ENCODE measurements at regions not wholly inside any gene's neighbourhood (a gene's known extent, or its start where the extent isn't known, plus 50 kb on each side); places are given as distances from the start of the nearest gene placed in this dataset.

GRCh38 chr1:50343323-50343722, 79.9 kb downstream of the DMRTA2 start (continued):
- TF ChIP-seq PBX3 (IDR thresholded peaks at IDR 0.05; ENCODE audit: insufficient replicate concordance, low read depth, low read length) (no peak), YY1 (IDR thresholded peaks at IDR 0.05; ENCODE audit: low read depth, low read length) (no peak), PAX5 (IDR thresholded peaks at IDR 0.05; ENCODE audit: borderline replicate concordance, low read depth, low read length) (no peak), FOXK2 (IDR thresholded peaks at IDR 0.05) (no peak), SRF (IDR thresholded peaks at IDR 0.05; ENCODE audit: low read depth in 2 of 2, low read length in 2 of 2) (no peak), MAX (IDR thresholded peaks at IDR 0.05; ENCODE audit: low read depth, low read length) (no peak), NFYA (IDR thresholded peaks at IDR 0.05; ENCODE audit: borderline replicate concordance, low read depth, low read length) (no peak)

- in situ Hi-C loops (cut with MboI), result loop anchor here (10.0 kb wide), 1 partner anchor 1788 kb away; no protein-coding TSS in a partner anchor
- BruUV-seq (replicated peaks), result no TSS peak
Measured at GRCh38 chr1:50342525-50342924, 80.7 kb downstream of the DMRTA2 start.

More at GRCh38 chr1:50342525-50342924, 80.7 kb downstream of the DMRTA2 start:
- Histone ChIP-seq H2AFZ (ENCODE audit: control insufficient read depth, low read depth, low read length) (no peak overlapping the region), H3K4me3 (no peak overlapping the region), H3K79me2 (ENCODE audit: control insufficient read depth, insufficient read depth, low read length) (no peaks in the 10 kb centered on the region), H3K4me1 (ENCODE audit: control insufficient read depth, insufficient read depth, low read length) (no peaks in the 10 kb centered on the region), H3K4me2 (ENCODE audit: control insufficient read depth, insufficient read depth) (no peak overlapping the region), H3K9ac (ENCODE audit: control insufficient read depth, insufficient read depth, low read length) (no peak overlapping the region), H3K27ac (ENCODE audit: control insufficient read depth, insufficient read depth) (no peak overlapping the region), H3K36me3 (ENCODE audit: control insufficient read depth in 2 of 2, insufficient read depth in 2 of 2, low read length in 1 of 2) (no peaks in the 10 kb centered on the region), H3K27me3 (replicated peaks in 1 of 2; ENCODE audit: control insufficient read depth in 2 of 2, insufficient read depth in 2 of 2, low read length in 1 of 2) (0 out of 4 replicates have a peak, but pooled peaks cover 0 to 2% of the 10 kb centered on the region in 2 experiments), H4K20me1 (ENCODE audit: control insufficient read depth, insufficient read depth) (no peaks in the 10 kb centered on the region), H3K9me3 (replicated peaks; ENCODE audit: control insufficient read depth, insufficient read depth, low read length) (no peaks in the 10 kb centered on the region)
- DNase-seq (ENCODE audit: low read depth, low spot score) (no peak), ATAC-seq (no peak), FAIRE-seq (no peak)
- intact Hi-C loops (cut with micrococcal nuclease; ENCODE audit: unreplicated experiment), result loop anchor here (10.0 kb wide), 1 partner anchor 1768 kb away; no protein-coding TSS in a partner anchor
- ChIA-PET RAD21 (ENCODE audit: unreplicated experiment) (no interaction called here), POLR2A (no interaction called here), SMC1A (ENCODE audit: uncharacterized antibody, unreplicated experiment) (interaction anchor here (1.0 kb wide), 1 partner anchor 10 kb away, joined by 3 read pairs; no protein-coding TSS in a partner anchor), CTCF (interaction anchor here (3.3 kb wide), 1 partner anchor 10 kb away, joined by 21 read pairs; no protein-coding TSS in a partner anchor)
- no peak for TF ChIP-seq ZNF622 (IDR thresholded peaks at IDR 0.05)
- no peak for TF ChIP-seq FOS (IDR thresholded peaks at IDR 0.05; ENCODE audit: borderline replicate concordance, extremely low read depth, insufficient read length)
- TF ChIP-seq POLR2AphosphoS5 (IDR thresholded peaks at IDR 0.05; ENCODE audit: low read length), result no peak
- no peak for TF ChIP-seq MYC (IDR thresholded peaks at IDR 0.05; ENCODE audit: insufficient read depth, insufficient read length, insufficient replicate concordance, low read length, severe bottlenecking)
- TF ChIP-seq TCF12 (IDR thresholded peaks at IDR 0.05; ENCODE audit: low read depth, low read length), result no peak
- TF ChIP-seq NFXL1 (IDR thresholded peaks at IDR 0.05; ENCODE audit: borderline replicate concordance), result no peak

Data from GM12878 (cell line).